ENCODE measurements at regions not wholly inside any gene's neighbourhood (a gene's known extent, or its start where the extent isn't known, plus 50 kb on each side); places are given as distances from the start of the nearest gene placed in this dataset.
A peak's percentile ranks its signal among the peaks of the same experiment; 100 is the strongest.

DNA sequence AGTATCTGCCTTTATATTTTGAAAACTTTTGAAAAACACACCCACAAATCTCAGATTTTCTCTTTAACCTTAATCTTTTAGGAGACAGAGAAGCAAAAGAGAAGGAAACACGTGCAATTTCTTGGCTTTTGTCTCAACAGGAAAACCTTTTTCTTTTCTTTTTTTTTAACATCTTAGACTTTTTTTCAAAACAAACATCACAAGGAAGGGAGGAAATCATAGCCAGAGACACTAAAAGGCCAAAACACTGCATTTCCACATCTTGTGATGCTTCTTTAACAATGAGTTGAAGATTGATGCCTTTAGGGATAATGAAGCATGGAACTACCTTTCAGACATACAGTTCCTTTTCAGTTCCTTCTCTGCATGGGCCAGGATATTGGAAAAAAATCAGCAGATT lies 136.6 kb upstream of the NRBF2 start:
- Histone ChIP-seq H3K9me3 (no peaks in the 10 kb centered on the region), H3K27me3 (no peaks in the 10 kb centered on the region), H3K4me3 (no peak overlapping the region), H3K4me1 (no peaks in the 10 kb centered on the region), H3K27ac (no peak overlapping the region), H3K36me3 (no peaks in the 10 kb centered on the region)
- ATAC-seq (peak in 1 of 4 donors; percentile 24), DNase-seq (no peak)
- WGBS (ENCODE audit: insufficient coverage, low coverage, low lambda C conversion rate, missing lambda C conversion rate), result 40% methylated on average over 1 of the region's 1 CpG
- TF ChIP-seq POLR2A (IDR thresholded peaks at IDR 0.05), result no peak
- TF ChIP-seq, protein P1, sequence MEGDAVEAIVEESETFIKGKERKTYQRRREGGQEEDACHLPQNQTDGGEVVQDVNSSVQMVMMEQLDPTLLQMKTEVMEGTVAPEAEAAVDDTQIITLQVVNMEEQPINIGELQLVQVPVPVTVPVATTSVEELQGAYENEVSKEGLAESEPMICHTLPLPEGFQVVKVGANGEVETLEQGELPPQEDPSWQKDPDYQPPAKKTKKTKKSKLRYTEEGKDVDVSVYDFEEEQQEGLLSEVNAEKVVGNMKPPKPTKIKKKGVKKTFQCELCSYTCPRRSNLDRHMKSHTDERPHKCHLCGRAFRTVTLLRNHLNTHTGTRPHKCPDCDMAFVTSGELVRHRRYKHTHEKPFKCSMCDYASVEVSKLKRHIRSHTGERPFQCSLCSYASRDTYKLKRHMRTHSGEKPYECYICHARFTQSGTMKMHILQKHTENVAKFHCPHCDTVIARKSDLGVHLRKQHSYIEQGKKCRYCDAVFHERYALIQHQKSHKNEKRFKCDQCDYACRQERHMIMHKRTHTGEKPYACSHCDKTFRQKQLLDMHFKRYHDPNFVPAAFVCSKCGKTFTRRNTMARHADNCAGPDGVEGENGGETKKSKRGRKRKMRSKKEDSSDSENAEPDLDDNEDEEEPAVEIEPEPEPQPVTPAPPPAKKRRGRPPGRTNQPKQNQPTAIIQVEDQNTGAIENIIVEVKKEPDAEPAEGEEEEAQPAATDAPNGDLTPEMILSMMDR (IDR thresholded peaks at IDR 0.05), result no peak
- intact Hi-C loops (cut with DNase I), result loop anchor here in 1 of 2 donors (10.0 kb wide), 1 partner anchor 158 kb away; no protein-coding TSS in a partner anchor

- Histone ChIP-seq H3K4me1 (no peaks in the 10 kb centered on the region), H3K27me3 (no peaks in the 10 kb centered on the region), H3K27ac (no peak overlapping the region), H3K9me3 (no peaks in the 10 kb centered on the region), H3K4me3 (no peak overlapping the region), H3K36me3 (no peaks in the 10 kb centered on the region)
- ATAC-seq, result no peak
- no peak for DNase-seq
- intact Hi-C loops (cut with DNase I), result loop anchor here in 1 of 2 donors (10.0 kb wide), 1 partner anchor 162 kb away; no protein-coding TSS in a partner anchor
- TF ChIP-seq, protein P1 (IDR thresholded peaks at IDR 0.05), result no peak
- no peak for TF ChIP-seq POLR2A (IDR thresholded peaks at IDR 0.05)
Measured at GRCh38 chr10:62993121-62993520, 140.0 kb upstream of the NRBF2 start.

- no peak for ATAC-seq
- WGBS (ENCODE audit: insufficient coverage, low coverage, low lambda C conversion rate, missing lambda C conversion rate), result 58% methylated on average over 9 of the region's 9 CpGs
Measured at GRCh38 chr10:62992145-62992721, 140.9 kb upstream of the NRBF2 start.

GRCh38 chr10:62990126-62990525 lies 143.0 kb upstream of the NRBF2 start:
- no peaks in the 10 kb centered on the region for H3K36me3 ChIP-seq
- ATAC-seq (no peak), DNase-seq (no peak)
- no peak overlapping the region for H3K27ac ChIP-seq
- H3K4me3 ChIP-seq, result no peak overlapping the region
- no peaks in the 10 kb centered on the region for H3K27me3 ChIP-seq
- no peaks in the 10 kb centered on the region for H3K9me3 ChIP-seq
- TF ChIP-seq POLR2A (IDR thresholded peaks at IDR 0.05), result no peak
- TF ChIP-seq, protein P1 (IDR thresholded peaks at IDR 0.05), result no peak
- H3K4me1 ChIP-seq, result no peaks in the 10 kb centered on the region
- 40% methylated on average over 1 of the region's 1 CpG for WGBS (ENCODE audit: insufficient coverage, low coverage, low lambda C conversion rate, missing lambda C conversion rate)
- intact Hi-C loops (cut with DNase I), result loop anchor here in 1 of 2 donors (10.0 kb wide), 1 partner anchor 165 kb away; no protein-coding TSS in a partner anchor

More at GRCh38 chr10:62992145-62992721, 140.9 kb upstream of the NRBF2 start:
- H3K27me3 ChIP-seq, result no peaks in the 10 kb centered on the region
- TF ChIP-seq, protein P1 (IDR thresholded peaks at IDR 0.05), result no peak
- no peak for TF ChIP-seq POLR2A (IDR thresholded peaks at IDR 0.05)
- no peak overlapping the region for H3K4me3 ChIP-seq
- intact Hi-C loops (cut with DNase I), result loop anchor here in 1 of 2 donors (10.0 kb wide), 1 partner anchor 163 kb away; no protein-coding TSS in a partner anchor
- H3K27ac ChIP-seq, result no peak overlapping the region
- H3K36me3 ChIP-seq, result no peaks in the 10 kb centered on the region
- H3K9me3 ChIP-seq, result no peaks in the 10 kb centered on the region
- H3K4me1 ChIP-seq, result no peaks in the 10 kb centered on the region
- DNase-seq, result no peak
